CD14-positive monocyte (primary cell): ENCODE measurements at regions not wholly inside any gene's neighbourhood (a gene's known extent, or its start where the extent isn't known, plus 50 kb on each side); places are given as distances from the start of the nearest gene placed in this dataset.

Experiments used
- DNase-seq, 3 donors: peaks; one replicate each; pipeline ENCODE4 v3.0.0-alpha.2; 2011 to 2022
- H2AFZ ChIP-seq: 2 replicates; pipeline ENCODE4 v1.6.0; 2012; ENCODE audit warnings: mild to moderate bottlenecking, low read depth, low read length, inconsistent platforms; ENCODE audit not compliant: insufficient read depth, poor library complexity, severe bottlenecking
- H3K27ac ChIP-seq, 2 donors: 1 replicate in 1 of 2; 2 replicates in 1 of 2; pipeline ENCODE4 v1.5.1; 2012 to 2013; ENCODE audit warnings: low read length in 2 of 2, control low read depth in 1 of 2, inconsistent platforms in 1 of 2, low read depth in 1 of 2, mild to moderate bottlenecking in 1 of 2
- H3K27me3 ChIP-seq, 2 donors: one replicate each; pipeline versions ENCODE4 v1.6.0 to v1.6.1; 2011 to 2013; ENCODE audit warnings: low read length in 2 of 2; ENCODE audit not compliant: control insufficient read depth in 2 of 2, insufficient read depth in 2 of 2
- H3K36me3 ChIP-seq, 2 donors: replicated peaks in 1 of 2; 1 replicate in 1 of 2; 2 replicates in 1 of 2; pipeline versions ENCODE4 v1.5.1 to v1.6.1; 2012 to 2013; ENCODE audit warnings: low read length in 2 of 2, control low read depth in 1 of 2, inconsistent platforms in 1 of 2, mild to moderate bottlenecking in 1 of 2; ENCODE audit not compliant: insufficient read depth in 2 of 2, control insufficient read depth in 1 of 2
- H3K4me1 ChIP-seq, 2 donors: 1 replicate in 1 of 2; 2 replicates in 1 of 2; pipeline versions ENCODE4 v1.5.1 to v1.6.1; 2012 to 2013; ENCODE audit warnings: low read length in 2 of 2, control low read depth in 1 of 2, inconsistent platforms in 1 of 2, mild to moderate bottlenecking in 1 of 2, moderate library complexity in 1 of 2; ENCODE audit not compliant: insufficient read depth in 2 of 2, control insufficient read depth in 1 of 2
- H3K4me2 ChIP-seq: replicated peaks from 2 replicates; pipeline ENCODE3; 2012; ENCODE audit warnings: low read length, moderate library complexity, mild to moderate bottlenecking; ENCODE audit not compliant: poor library complexity, severe bottlenecking; ENCODE audit errors: extremely low read depth
- H3K4me3 ChIP-seq, 3 experiments: fragments of 200-600 bp in 1 of 3; sonication (generic) in 1 of 3; replicated peaks in 1 of 3; 1 replicate in 2 of 3; 2 replicates in 1 of 3; pipeline ENCODE4 v1.5.1; 2011 to 2013; ENCODE audit warnings: low read length in 3 of 3, mild to moderate bottlenecking in 3 of 3, control low read depth in 2 of 3, low read depth in 2 of 3, inconsistent platforms in 1 of 3, moderate library complexity in 1 of 3
- H3K79me2 ChIP-seq: 2 replicates; pipeline ENCODE4 v1.6.0; 2012; ENCODE audit warnings: mild to moderate bottlenecking, control low read depth, inconsistent platforms, low read length, moderate library complexity; ENCODE audit not compliant: insufficient read depth
- H3K9ac ChIP-seq: 2 replicates; pipeline ENCODE4 v1.6.0; 2017; ENCODE audit warnings: low read length, mild to moderate bottlenecking; ENCODE audit not compliant: insufficient read depth, poor library complexity, severe bottlenecking
- H3K9me3 ChIP-seq, 2 donors: replicated peaks in 1 of 2; 1 replicate in 1 of 2; 2 replicates in 1 of 2; pipeline versions ENCODE4 v1.5.1 to v1.6.1; 2012 to 2013; ENCODE audit warnings: low read length in 2 of 2, control low read depth in 1 of 2; ENCODE audit not compliant: control insufficient read depth in 1 of 2, insufficient read depth in 1 of 2
- H4K20me1 ChIP-seq: 2 replicates; pipeline ENCODE4 v1.6.0; 2012; ENCODE audit warnings: mild to moderate bottlenecking, low read length, control low read depth, moderate library complexity; ENCODE audit not compliant: insufficient read depth
- H3K27ac Mint-ChIP-seq, 7 donors: one replicate each; pipeline ENCODE4 v1.8.0; 2020; ENCODE audit warnings: mild to moderate bottlenecking in 7 of 7, mixed read lengths in 7 of 7, moderate library complexity in 6 of 7, inconsistent platforms in 2 of 7
- H3K27me3 Mint-ChIP-seq, 3 donors: one replicate each; pipeline ENCODE4 v1.8.0; 2021 to 2022; ENCODE audit warnings: low read depth in 3 of 3, mild to moderate bottlenecking in 3 of 3, mixed read lengths in 3 of 3, moderate library complexity in 3 of 3, inconsistent platforms in 1 of 3
- H3K36me3 Mint-ChIP-seq, 2 donors: one replicate each; pipeline ENCODE4 v1.8.0; 2020; ENCODE audit warnings: mixed read lengths in 2 of 2, inconsistent platforms in 1 of 2, mild to moderate bottlenecking in 1 of 2
- H3K4me1 Mint-ChIP-seq: one replicate; pipeline ENCODE4 v1.8.0; 2020; ENCODE audit warnings: mild to moderate bottlenecking, mixed read lengths
- H3K4me3 Mint-ChIP-seq, 2 donors: one replicate each; pipeline ENCODE4 v1.8.0; 2020; ENCODE audit warnings: mild to moderate bottlenecking in 2 of 2, mixed read lengths in 2 of 2, moderate library complexity in 1 of 2
- H3K9me3 Mint-ChIP-seq, 7 donors: one replicate each; pipeline ENCODE4 v1.8.0; 2020 to 2022; ENCODE audit warnings: mixed read lengths in 7 of 7, mild to moderate bottlenecking in 6 of 7, moderate library complexity in 6 of 7, inconsistent platforms in 2 of 7
- CTCF ChIP-seq: fragments of 200-600 bp; IDR thresholded peaks from one replicate; pipeline ENCODE4 v1.8.0; 2022; ENCODE audit warnings: antibody characterized with exemption, mild to moderate bottlenecking
- WGBS: methylation state at CpG from one replicate; pipeline ENCODE4 v1.1.5; 2013; ENCODE audit warnings: missing lambda C conversion rate; ENCODE audit not compliant: insufficient coverage; 5-methylcytosine and 5-hydroxymethylcytosine counted together
- intact Hi-C, 2 donors: fragments of 100-400 bp; cut with micrococcal nuclease; formaldehyde crosslinking; loops; one replicate each; pipeline versions ENCODE4 v1.15.0 to v1.15.1; 2023

GRCh38 chr1:192739476-192740184, 69.2 kb upstream of the RGS2 start:
- no peak overlapping the region for H3K4me2 ChIP-seq

GRCh38 chr1:192740214-192740613, 68.6 kb upstream of the RGS2 start:
- no CpG with 5 or more reads among the region's 1 CpG for WGBS
- Mint-ChIP-seq H3K4me1 (no peaks in the 10 kb centered on the region), H3K27me3 (peaks cover 0 to 4% (median 0%) of the 10 kb centered on the region in 3 donors), H3K27ac (no peak overlapping the region), H3K9me3 (peaks cover 0 to 9% (median 3%) of the 10 kb centered on the region in 7 donors), H3K4me3 (no peak overlapping the region), H3K36me3 (no peaks in the 10 kb centered on the region)
- Histone ChIP-seq H3K9ac (no peak overlapping the region), H3K79me2 (no peaks in the 10 kb centered on the region), H3K4me2 (no peak overlapping the region), H3K27me3 (no peaks in the 10 kb centered on the region), H4K20me1 (no peaks in the 10 kb centered on the region), H3K36me3 (no peaks in the 10 kb centered on the region), H3K4me3 (no peak overlapping the region), H3K27ac (no peak overlapping the region), H3K9me3 (peaks cover 0 to 3% of the 10 kb centered on the region in 2 donors), H2AFZ (no peak overlapping the region), H3K4me1 (no peaks in the 10 kb centered on the region)
- TF ChIP-seq CTCF: no peak
- intact Hi-C loops: no loop called here
- DNase-seq: no peak

More at GRCh38 chr1:192739476-192740184, 69.2 kb upstream of the RGS2 start:
- Histone ChIP-seq H2AFZ (no peak overlapping the region), H3K4me1 (no peaks in the 10 kb centered on the region), H3K4me3 (no peak overlapping the region), H3K79me2 (no peaks in the 10 kb centered on the region), H3K36me3 (no peaks in the 10 kb centered on the region), H3K27me3 (no peaks in the 10 kb centered on the region), H3K9me3 (peaks cover 0 to 3% of the 10 kb centered on the region in 2 donors), H3K9ac (no peak overlapping the region), H3K27ac (no peak overlapping the region), H4K20me1 (no peaks in the 10 kb centered on the region)
- Mint-ChIP-seq H3K27me3 (peaks cover 0 to 4% (median 0%) of the 10 kb centered on the region in 3 donors), H3K27ac (no peak overlapping the region), H3K9me3 (peaks cover 0 to 9% (median 4%) of the 10 kb centered on the region in 7 donors), H3K36me3 (no peaks in the 10 kb centered on the region), H3K4me1 (no peaks in the 10 kb centered on the region), H3K4me3 (no peak overlapping the region)
- intact Hi-C loops: no loop called here
- TF ChIP-seq CTCF: no peak
- DNase-seq: no peak
- 95% methylated on average over 3 of the region's 11 CpGs for WGBS
